ENCODE measurements at regions not wholly inside any gene's neighbourhood (a gene's known extent, or its start where the extent isn't known, plus 50 kb on each side); places are given as distances from the start of the nearest gene placed in this dataset.

DNA sequence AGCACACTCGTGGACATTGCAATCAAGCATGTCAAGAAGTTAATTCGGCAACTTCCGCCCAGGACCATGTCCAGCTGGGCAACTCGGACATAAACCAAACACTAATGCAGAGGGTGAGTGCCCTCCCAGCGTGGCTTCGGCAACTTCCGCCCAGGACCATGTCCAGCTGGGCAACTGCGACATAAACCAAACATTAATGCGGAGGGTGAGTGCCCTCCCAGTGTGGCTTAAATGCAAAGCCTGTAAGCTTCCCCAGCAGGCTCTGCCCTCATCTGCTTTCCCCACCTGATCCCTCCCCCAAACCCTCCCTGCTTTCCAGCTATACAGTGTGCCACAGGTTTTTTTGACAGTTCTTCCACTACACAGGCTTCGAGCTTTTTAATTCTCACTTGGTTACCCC is 143.4 kb downstream of the PXDC1 start:
- FAIRE-seq (no peak), DNase-seq (ENCODE audit: insufficient read length, low spot score) (no peak)
- TF ChIP-seq, protein P1, sequence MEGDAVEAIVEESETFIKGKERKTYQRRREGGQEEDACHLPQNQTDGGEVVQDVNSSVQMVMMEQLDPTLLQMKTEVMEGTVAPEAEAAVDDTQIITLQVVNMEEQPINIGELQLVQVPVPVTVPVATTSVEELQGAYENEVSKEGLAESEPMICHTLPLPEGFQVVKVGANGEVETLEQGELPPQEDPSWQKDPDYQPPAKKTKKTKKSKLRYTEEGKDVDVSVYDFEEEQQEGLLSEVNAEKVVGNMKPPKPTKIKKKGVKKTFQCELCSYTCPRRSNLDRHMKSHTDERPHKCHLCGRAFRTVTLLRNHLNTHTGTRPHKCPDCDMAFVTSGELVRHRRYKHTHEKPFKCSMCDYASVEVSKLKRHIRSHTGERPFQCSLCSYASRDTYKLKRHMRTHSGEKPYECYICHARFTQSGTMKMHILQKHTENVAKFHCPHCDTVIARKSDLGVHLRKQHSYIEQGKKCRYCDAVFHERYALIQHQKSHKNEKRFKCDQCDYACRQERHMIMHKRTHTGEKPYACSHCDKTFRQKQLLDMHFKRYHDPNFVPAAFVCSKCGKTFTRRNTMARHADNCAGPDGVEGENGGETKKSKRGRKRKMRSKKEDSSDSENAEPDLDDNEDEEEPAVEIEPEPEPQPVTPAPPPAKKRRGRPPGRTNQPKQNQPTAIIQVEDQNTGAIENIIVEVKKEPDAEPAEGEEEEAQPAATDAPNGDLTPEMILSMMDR (IDR thresholded peaks at IDR 0.05; ENCODE audit: insufficient read depth, missing control alignments), result no peak

GRCh38 chr6:3607599-3607998 is 143.9 kb downstream of the PXDC1 start:
- DNase-seq (ENCODE audit: insufficient read length, low spot score), result no peak
- no peak for FAIRE-seq

GRCh38 chr6:3607171-3607570 is 144.3 kb downstream of the PXDC1 start:
- FAIRE-seq (no peak), DNase-seq (ENCODE audit: insufficient read length, low spot score) (no peak)
- TF ChIP-seq, protein P1 (IDR thresholded peaks at IDR 0.05; ENCODE audit: insufficient read depth, missing control alignments), result no peak

More at GRCh38 chr6:3607599-3607998, 143.9 kb downstream of the PXDC1 start:
- TF ChIP-seq, protein P1 (IDR thresholded peaks at IDR 0.05; ENCODE audit: insufficient read depth, missing control alignments), result no peak

DNA sequence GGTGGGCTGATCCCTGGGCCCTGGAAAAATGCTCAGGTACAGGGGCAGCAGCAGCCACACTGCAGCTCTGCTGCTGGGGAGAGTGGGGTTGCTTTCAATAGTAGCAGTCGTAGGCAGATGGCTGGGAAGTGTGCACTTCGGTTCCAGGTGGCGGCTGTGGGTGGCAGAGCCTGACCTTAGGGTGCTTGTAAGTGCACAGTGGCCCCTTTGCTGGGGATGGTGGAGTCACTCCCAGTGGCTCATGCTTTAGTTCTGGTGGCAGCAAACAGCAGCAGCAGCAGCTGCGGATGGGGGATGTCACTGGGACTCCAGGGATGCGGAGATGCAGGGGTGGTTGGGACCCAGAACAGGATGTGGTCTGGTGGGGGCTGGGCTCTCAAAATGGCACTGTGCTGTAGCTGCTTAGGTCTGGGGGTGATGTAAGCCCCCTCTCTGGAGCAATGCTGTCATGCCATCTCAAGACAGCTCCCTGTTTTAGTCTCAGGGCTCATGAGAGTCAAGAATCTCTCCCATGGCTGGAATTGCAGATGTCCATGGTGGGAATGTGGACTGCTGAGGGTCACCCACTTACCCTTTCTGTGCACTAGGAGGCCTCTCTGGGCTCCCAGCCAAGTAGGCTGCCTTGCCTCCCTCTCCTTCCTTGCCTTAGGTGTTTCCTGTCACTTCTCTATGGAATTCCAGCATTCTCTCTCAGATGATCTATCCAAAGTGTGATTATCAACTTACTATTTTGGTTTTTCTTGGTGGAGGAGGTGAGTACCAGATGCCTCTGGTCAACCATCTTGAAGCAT is 146.7 kb upstream of the SLC22A23 start:
- FAIRE-seq (no peak), DNase-seq (ENCODE audit: insufficient read length, low spot score) (no peak)

DNA sequence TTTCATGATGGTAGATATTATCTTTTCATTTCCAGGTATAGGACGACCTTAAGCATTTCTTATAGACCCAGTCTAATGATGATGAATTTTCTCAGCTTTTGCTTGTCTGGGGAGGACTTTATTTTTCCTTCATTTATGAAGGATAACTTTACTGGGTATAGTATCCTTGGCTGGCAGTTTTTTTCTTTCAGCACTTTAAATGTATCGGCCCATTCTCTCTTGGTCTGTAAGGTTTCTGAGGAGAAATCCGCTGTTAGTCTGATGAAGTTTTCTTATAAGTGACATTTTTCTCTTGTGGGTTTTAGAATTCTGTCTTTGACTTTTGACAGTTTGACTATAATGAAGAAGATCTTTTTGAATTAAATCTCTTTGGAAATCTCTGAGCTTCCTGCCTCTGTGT is 144.7 kb upstream of the SLC22A23 start:
- DNase-seq (ENCODE audit: insufficient read length, low spot score) (no peak), FAIRE-seq (no peak)
- TF ChIP-seq, protein P1 (IDR thresholded peaks at IDR 0.05; ENCODE audit: insufficient read depth, missing control alignments), result no peak

More for the DNA sequence above, 146.7 kb upstream of the SLC22A23 start:
- TF ChIP-seq, protein P1 (IDR thresholded peaks at IDR 0.05; ENCODE audit: insufficient read depth, missing control alignments), result no peak

DNA sequence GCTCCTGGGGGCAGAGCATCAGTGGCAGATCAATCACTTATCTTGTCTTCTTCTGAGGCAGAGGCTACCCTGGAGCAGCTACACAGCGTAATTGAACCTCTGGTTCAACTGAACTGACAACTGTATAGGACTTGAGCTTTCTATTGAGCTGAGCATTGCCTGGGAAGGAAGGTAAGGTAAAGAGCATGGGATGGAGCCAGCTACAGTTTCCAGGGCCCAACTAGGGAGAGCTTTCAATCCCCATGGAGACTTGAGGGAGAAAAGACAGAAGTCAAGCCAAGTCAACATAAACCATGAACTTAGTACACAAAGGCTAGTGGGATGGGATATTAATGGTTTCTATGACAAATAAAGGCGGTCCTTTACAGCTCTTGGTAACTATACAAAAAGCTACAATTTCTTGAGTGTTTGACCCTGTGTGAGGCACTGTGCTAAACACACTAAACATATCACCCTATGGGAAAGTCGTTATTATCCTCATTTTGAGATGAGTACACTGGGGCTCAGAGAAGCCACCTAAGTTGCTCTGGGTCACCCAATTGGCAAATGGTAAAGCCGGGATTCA is 140.7 kb upstream of the SLC22A23 start:
- FAIRE-seq (no peak), DNase-seq (ENCODE audit: insufficient read length, low spot score) (no peak)
- TF ChIP-seq, protein P1 (IDR thresholded peaks at IDR 0.05; ENCODE audit: insufficient read depth, missing control alignments), result no peak

- TF ChIP-seq, protein P1 (IDR thresholded peaks at IDR 0.05; ENCODE audit: insufficient read depth, missing control alignments), result no peak
- DNase-seq (ENCODE audit: insufficient read length, low spot score), result no peak
- no peak for FAIRE-seq
These were observed 139.9 kb upstream of the SLC22A23 start for GRCh38 chr6:3596766-3597165.
